Naive thymus-derived CD8-positive, alpha-beta T cell (primary cell): ENCODE measurements at regions not wholly inside any gene's neighbourhood (a gene's known extent, or its start where the extent isn't known, plus 50 kb on each side); places are given as distances from the start of the nearest gene placed in this dataset.
"Not testable (repeated sequence)": the region's sequence is repeated elsewhere in the genome, so short reads cannot be mapped to it uniquely, and the experiment has no call there.

Source experiments
- ATAC-seq, 2 donors: fragments of 150-1000 bp; cut with Tn5 transposase in 1 of 2; sonication (Bioruptor Pico), chemical (Tn5 transposase) in 1 of 2; 1 replicate in 1 of 2; 2 replicates in 1 of 2; pipeline ENCODE4 v1.10.0; 2021; ENCODE audit warnings: mild to moderate bottlenecking in 2 of 2, moderate library complexity in 2 of 2
- POLR2A ChIA-PET: fragments of 350-600 bp; sonication (Branson Sonifier 250); formaldehyde crosslinking; loops from one replicate; lab custom pipeline; 2021; ENCODE audit warnings: antibody characterized with exemption; lab: Charles Lee
- DNase-seq, 10 donors: peaks; one replicate each; pipeline versions ENCODE4 v3.0.0 to v3.0.0-alpha.2; 2020 to 2022
- H3K27ac Mint-ChIP-seq, 10 donors: one replicate each; pipeline ENCODE4 v1.8.0; 2020 to 2022; ENCODE audit warnings: mild to moderate bottlenecking in 10 of 10, mixed read lengths in 10 of 10, moderate library complexity in 4 of 10, inconsistent platforms in 1 of 10
- H3K27me3 Mint-ChIP-seq, 5 donors: one replicate each; pipeline ENCODE4 v1.8.0; 2021 to 2022; ENCODE audit warnings: mixed read lengths in 5 of 5
- H3K36me3 Mint-ChIP-seq, 3 donors: one replicate each; pipeline ENCODE4 v1.8.0; 2020 to 2022; ENCODE audit warnings: mixed read lengths in 3 of 3, mild to moderate bottlenecking in 2 of 3, inconsistent platforms in 1 of 3
- H3K4me1 Mint-ChIP-seq, 4 donors: one replicate each; pipeline ENCODE4 v1.8.0; 2021 to 2022; ENCODE audit warnings: mixed read lengths in 4 of 4
- H3K4me3 Mint-ChIP-seq, 10 donors: one replicate each; pipeline ENCODE4 v1.8.0; 2020 to 2022; ENCODE audit warnings: mild to moderate bottlenecking in 10 of 10, mixed read lengths in 10 of 10, moderate library complexity in 6 of 10, inconsistent platforms in 1 of 10
- H3K9me3 Mint-ChIP-seq, 9 donors: one replicate each; pipeline ENCODE4 v1.8.0; 2020 to 2022; ENCODE audit warnings: mixed read lengths in 9 of 9, mild to moderate bottlenecking in 3 of 9, inconsistent platforms in 1 of 9, moderate library complexity in 1 of 9

DNA sequence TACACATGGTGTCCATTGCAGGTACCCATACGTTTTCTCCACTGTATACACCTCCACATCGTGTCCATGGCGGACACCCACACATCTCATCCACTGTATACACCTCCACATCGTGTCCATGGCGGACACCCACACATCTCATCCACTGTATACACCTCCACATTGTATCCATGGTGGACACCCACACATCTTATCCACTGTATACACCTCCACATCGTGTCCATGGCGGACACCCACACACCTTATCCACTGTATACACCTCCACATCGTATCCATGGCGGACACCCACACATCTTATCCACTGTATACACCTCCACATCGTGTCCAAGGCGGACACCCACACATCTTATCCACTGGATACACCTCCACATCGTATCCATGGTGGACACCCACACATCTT, 50.4 kb upstream of the TTC34 start:
- ATAC-seq, H3K36me3 Mint-ChIP-seq, H3K4me1 Mint-ChIP-seq, H3K9me3 Mint-ChIP-seq, DNase-seq, POLR2A ChIA-PET, H3K4me3 Mint-ChIP-seq, H3K27ac Mint-ChIP-seq: not testable (repeated sequence)
- peaks cover 1 to 47% (median 14%) of the 10 kb centered on the region in 5 donors for H3K27me3 Mint-ChIP-seq

DNA sequence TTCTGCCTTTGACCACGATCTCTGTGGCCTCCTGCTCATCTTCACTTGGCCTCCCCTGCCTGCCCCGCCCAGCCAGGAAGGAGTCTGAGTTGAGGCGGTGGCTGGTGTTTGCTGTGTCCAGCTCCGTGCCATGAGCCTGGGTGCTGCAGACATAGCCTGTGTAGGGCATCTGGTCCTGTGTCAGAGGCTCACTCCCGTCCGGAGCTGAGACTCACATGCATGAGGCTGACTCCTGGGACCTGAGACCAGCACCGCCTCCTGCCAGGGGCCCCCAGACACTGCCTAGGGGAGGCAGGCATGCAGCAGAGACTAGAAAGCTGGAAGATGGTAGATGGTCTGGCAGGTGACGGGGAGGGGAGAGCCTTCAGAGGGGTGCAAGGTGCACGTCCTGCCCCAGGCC, 52.2 kb upstream of the TTC34 start:
- POLR2A ChIA-PET = no interaction called here
- Mint-ChIP-seq H3K36me3 (no peaks in the 10 kb centered on the region), H3K4me1 (peaks cover 0 to 4% (median 1%) of the 10 kb centered on the region in 4 donors), H3K27me3 (peaks cover 1 to 36% (median 11%) of the 10 kb centered on the region in 5 donors), H3K4me3 (no peak overlapping the region), H3K27ac (peak overlapping the region in 1 of 10 donors; percentile 48), H3K9me3 (no peaks in the 10 kb centered on the region)
- peak in 1 of 10 donors; percentile 42 for DNase-seq
- no peak for ATAC-seq

GRCh38 chr1:2854151-2854550, 52.7 kb upstream of the TTC34 start:
- DNase-seq = no peak
- no peak overlapping the region for H3K4me3 Mint-ChIP-seq
- POLR2A ChIA-PET = no interaction called here
- H3K36me3 Mint-ChIP-seq = no peaks in the 10 kb centered on the region
- H3K9me3 Mint-ChIP-seq = no peaks in the 10 kb centered on the region
- peak overlapping the region in 1 of 10 donors; percentile 48 for H3K27ac Mint-ChIP-seq
- ATAC-seq = no peak
- peaks cover 0 to 6% (median 3%) of the 10 kb centered on the region in 4 donors for H3K4me1 Mint-ChIP-seq
- peaks cover 0 to 31% (median 11%) of the 10 kb centered on the region in 5 donors for H3K27me3 Mint-ChIP-seq

DNA sequence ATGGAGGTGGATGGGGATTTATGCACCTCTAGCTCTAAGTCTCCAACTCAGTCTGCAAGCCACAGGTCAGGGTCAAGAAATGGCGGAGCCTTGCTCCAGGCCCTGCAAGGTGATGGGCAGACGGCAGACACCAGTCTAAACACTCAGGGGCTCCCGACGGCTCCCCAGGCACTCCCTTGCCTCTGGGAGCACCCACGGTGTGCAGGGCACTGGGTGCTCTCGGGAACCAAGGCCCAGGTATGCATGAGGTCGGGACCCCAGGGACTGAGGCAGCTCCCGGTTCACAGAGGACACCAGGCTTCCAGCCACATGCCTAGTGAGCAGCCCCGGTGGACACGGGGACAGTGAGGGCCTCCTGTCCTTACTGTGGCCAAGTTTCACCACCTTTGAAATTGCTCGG, 53.1 kb upstream of the TTC34 start:
- Mint-ChIP-seq H3K9me3 (no peaks in the 10 kb centered on the region), H3K4me3 (no peak overlapping the region)
- DNase-seq = no peak

GRCh38 chr1:2855206-2856065, 53.9 kb upstream of the TTC34 start:
- no peak overlapping the region for H3K27ac Mint-ChIP-seq

More for the DNA sequence above, 53.1 kb upstream of the TTC34 start:
- POLR2A ChIA-PET = no interaction called here
- Mint-ChIP-seq H3K4me1 (peaks cover 0 to 6% (median 3%) of the 10 kb centered on the region in 4 donors), H3K27me3 (peaks cover 0 to 27% (median 11%) of the 10 kb centered on the region in 5 donors), H3K36me3 (no peaks in the 10 kb centered on the region), H3K27ac (no peak overlapping the region)
- no peak for ATAC-seq

DNA sequence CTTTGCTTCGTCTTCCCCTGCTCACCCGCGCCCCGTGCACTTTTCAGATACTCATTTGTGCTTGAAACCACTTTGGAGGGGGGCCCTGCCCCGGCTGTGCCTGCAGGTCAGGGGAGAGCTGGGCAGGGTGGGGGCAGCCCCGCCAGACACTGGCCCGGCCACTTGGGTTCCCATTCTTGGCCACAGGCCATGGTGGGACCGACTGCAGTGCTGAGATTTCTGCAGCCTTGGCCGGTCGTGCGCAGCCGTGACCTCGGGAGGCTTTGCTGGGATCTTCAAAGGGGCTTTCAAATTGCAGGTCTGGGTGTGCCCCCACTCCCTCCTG, 54.5 kb upstream of the TTC34 start:
- Mint-ChIP-seq H3K4me1 (peaks cover 0 to 6% (median 3%) of the 10 kb centered on the region in 4 donors), H3K27ac (no peak overlapping the region), H3K9me3 (no peaks in the 10 kb centered on the region), H3K36me3 (no peaks in the 10 kb centered on the region), H3K4me3 (no peak overlapping the region), H3K27me3 (peaks cover 0 to 15% (median 4%) of the 10 kb centered on the region in 5 donors)
- no peak for ATAC-seq
- no peak for DNase-seq
- POLR2A ChIA-PET = no interaction called here

More at GRCh38 chr1:2855206-2856065, 53.9 kb upstream of the TTC34 start:
- H3K9me3 Mint-ChIP-seq = no peaks in the 10 kb centered on the region
- H3K4me3 Mint-ChIP-seq = no peak overlapping the region
- H3K4me1 Mint-ChIP-seq = peaks cover 0 to 6% (median 3%) of the 10 kb centered on the region in 4 donors
- peaks cover 0 to 18% (median 10%) of the 10 kb centered on the region in 5 donors for H3K27me3 Mint-ChIP-seq
- DNase-seq (no peak), ATAC-seq (no peak)
- POLR2A ChIA-PET = no interaction called here
- no peaks in the 10 kb centered on the region for H3K36me3 Mint-ChIP-seq

GRCh38 chr1:2856676-2857375, 55.3 kb upstream of the TTC34 start:
- POLR2A ChIA-PET = no interaction called here
- no peak for ATAC-seq
- no peaks in the 10 kb centered on the region for H3K36me3 Mint-ChIP-seq
- peak in 1 of 10 donors; percentile 50 for DNase-seq
- H3K9me3 Mint-ChIP-seq = no peaks in the 10 kb centered on the region
- H3K4me1 Mint-ChIP-seq = peaks cover 0 to 6% (median 3%) of the 10 kb centered on the region in 4 donors
- H3K4me3 Mint-ChIP-seq = no peak overlapping the region
- H3K27ac Mint-ChIP-seq = no peak overlapping the region
- H3K27me3 Mint-ChIP-seq = peaks cover 0 to 12% (median 4%) of the 10 kb centered on the region in 5 donors

- no peak for ATAC-seq
- Mint-ChIP-seq H3K9me3 (no peaks in the 10 kb centered on the region), H3K36me3 (no peaks in the 10 kb centered on the region), H3K4me3 (no peak overlapping the region), H3K27me3 (peaks cover 0 to 12% (median 4%) of the 10 kb centered on the region in 5 donors), H3K4me1 (peaks cover 0 to 8% (median 3%) of the 10 kb centered on the region in 4 donors), H3K27ac (peak overlapping the region in 1 of 10 donors; percentile 27)
- POLR2A ChIA-PET = no interaction called here
- DNase-seq = no peak
Observed at GRCh38 chr1:2857521-2857920, 56.0 kb upstream of the TTC34 start.

- Mint-ChIP-seq H3K27me3 (peaks cover 0 to 7% (median 3%) of the 10 kb centered on the region in 5 donors), H3K4me3 (peak overlapping the region in 1 of 10 donors; percentile 15), H3K27ac (peak overlapping the region in 6 of 10 donors; percentile 58 to 86 (median 85)), H3K36me3 (no peaks in the 10 kb centered on the region), H3K4me1 (peaks cover 0 to 8% (median 3%) of the 10 kb centered on the region in 4 donors), H3K9me3 (no peaks in the 10 kb centered on the region)
- DNase-seq = no peak
- ATAC-seq = no peak
- POLR2A ChIA-PET = interaction anchor here (0.6 kb wide), 1 partner anchor 391 kb away, joined by 3 read pairs; no protein-coding TSS in a partner anchor
Observed at GRCh38 chr1:2858676-2859075, 57.2 kb upstream of the TTC34 start.

DNA sequence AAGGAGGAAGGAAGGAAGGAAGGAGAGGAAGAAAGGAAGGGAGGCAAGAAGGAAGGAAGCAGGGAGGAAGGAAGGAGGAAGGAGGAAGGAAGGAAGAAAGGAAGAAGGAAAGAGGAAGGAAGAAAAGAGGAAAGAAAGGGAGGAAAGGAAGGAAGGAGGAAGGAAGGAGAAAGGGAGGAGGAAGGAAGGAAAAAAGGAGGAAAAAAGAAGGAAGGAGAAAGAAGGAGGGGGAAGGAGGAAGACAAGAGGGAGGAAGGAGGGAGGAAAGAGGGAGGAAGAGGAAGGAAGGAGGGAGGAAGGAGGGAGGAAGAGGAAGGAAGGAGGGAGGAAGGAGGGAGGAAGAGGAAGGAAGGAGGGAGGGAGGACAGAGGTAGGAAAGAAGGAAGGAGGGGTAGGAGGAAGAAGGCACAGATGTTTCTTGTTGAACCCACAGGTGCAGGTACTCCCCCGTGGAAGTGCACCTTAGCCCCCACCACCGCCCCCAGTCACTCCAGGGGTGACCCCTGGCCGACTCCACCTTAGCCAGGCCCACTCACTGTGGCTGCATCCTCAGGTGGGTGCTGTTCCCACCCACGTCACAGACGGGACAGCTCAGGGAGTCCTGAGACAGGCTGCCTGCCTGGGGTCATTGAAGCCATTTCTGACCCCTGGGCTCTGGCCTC, 57.9 kb upstream of the TTC34 start:
- peak overlapping the region in 4 of 10 donors; percentile 44 to 86 (median 83) for H3K27ac Mint-ChIP-seq
- DNase-seq = no peak
- H3K4me3 Mint-ChIP-seq = no peak overlapping the region
- H3K9me3 Mint-ChIP-seq = no peaks in the 10 kb centered on the region
- H3K36me3 Mint-ChIP-seq = no peaks in the 10 kb centered on the region
- H3K27me3 Mint-ChIP-seq = peaks cover 0 to 6% (median 0%) of the 10 kb centered on the region in 5 donors
- POLR2A ChIA-PET = interaction anchor here (0.6 kb wide), 1 partner anchor 392 kb away, joined by 3 read pairs; no protein-coding TSS in a partner anchor
- no peak for ATAC-seq
- H3K4me1 Mint-ChIP-seq = peaks cover 0 to 8% (median 3%) of the 10 kb centered on the region in 4 donors

- Mint-ChIP-seq H3K27ac (no peak overlapping the region), H3K9me3 (no peaks in the 10 kb centered on the region), H3K27me3 (peaks cover 0 to 5% (median 0%) of the 10 kb centered on the region in 5 donors), H3K4me1 (peaks cover 0 to 8% (median 3%) of the 10 kb centered on the region in 4 donors), H3K4me3 (no peak overlapping the region), H3K36me3 (no peaks in the 10 kb centered on the region)
- no peak for DNase-seq
- no peak for ATAC-seq
- POLR2A ChIA-PET = no interaction called here
Observed at GRCh38 chr1:2859881-2860430, 58.5 kb upstream of the TTC34 start.

GRCh38 chr1:2860476-2861142, 59.1 kb upstream of the TTC34 start:
- peaks cover 0 to 5% (median 0%) of the 10 kb centered on the region in 5 donors for H3K27me3 Mint-ChIP-seq
- no peak for DNase-seq
- peaks cover 0 to 8% (median 7%) of the 10 kb centered on the region in 4 donors for H3K4me1 Mint-ChIP-seq
- H3K27ac Mint-ChIP-seq = no peak overlapping the region
- POLR2A ChIA-PET = no interaction called here
- H3K36me3 Mint-ChIP-seq = no peaks in the 10 kb centered on the region
- H3K9me3 Mint-ChIP-seq = no peaks in the 10 kb centered on the region
- H3K4me3 Mint-ChIP-seq = no peak overlapping the region
- ATAC-seq = no peak
